ENCODE measurements at regions not wholly inside any gene's neighbourhood (a gene's known extent, or its start where the extent isn't known, plus 50 kb on each side); places are given as distances from the start of the nearest gene placed in this dataset.

- Histone ChIP-seq H3K4me3 (no peak overlapping the region), H3K9me3 (no peaks in the 10 kb centered on the region), H3K4me1 (no peaks in the 10 kb centered on the region), H3K36me3 (no peaks in the 10 kb centered on the region), H3K27ac (no peak overlapping the region), H3K27me3 (no peaks in the 10 kb centered on the region)
- DNase-seq (no peak), ATAC-seq (no peak)
- TF ChIP-seq CTCF (IDR thresholded peaks at IDR 0.05), result no peak
- intact Hi-C loops (cut with DNase I), result no loop called here
- WGBS, 2 donors, result 54 to 66% methylated on average over 3 of the region's 3 CpGs
Measured at GRCh38 chr10:120328647-120329046, 128.4 kb upstream of the PLPP4 start.

DNA sequence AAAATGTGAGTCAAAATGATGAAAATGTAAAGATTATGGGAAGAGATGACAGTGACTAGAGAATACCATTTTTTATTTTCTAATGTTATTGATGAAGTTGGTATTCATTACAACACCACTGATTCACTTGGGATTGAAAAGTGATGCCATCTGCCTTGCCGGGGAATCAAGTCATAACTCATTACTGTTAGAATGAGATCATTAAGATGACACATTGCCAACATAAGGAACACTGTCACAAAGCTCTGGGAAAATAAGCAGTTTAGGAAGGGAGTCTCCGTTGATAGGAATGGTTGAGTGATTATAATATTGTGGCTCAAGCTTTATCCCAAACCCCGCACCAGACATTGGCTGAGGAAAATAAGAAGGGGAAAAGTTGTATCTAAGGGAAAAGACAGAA, 121.5 kb upstream of the PLPP4 start:
- no peaks in the 10 kb centered on the region for H3K36me3 ChIP-seq
- H3K4me1 ChIP-seq, result no peaks in the 10 kb centered on the region
- 71 to 78% methylated on average over 3 of the region's 3 CpGs for WGBS, 2 donors
- DNase-seq (no peak), ATAC-seq (no peak)
- no peaks in the 10 kb centered on the region for H3K9me3 ChIP-seq
- no peak overlapping the region for H3K27ac ChIP-seq
- no peak overlapping the region for H3K4me3 ChIP-seq
- peaks cover 0 to 3% (median 0%) of the 10 kb centered on the region in 7 donors for H3K27me3 ChIP-seq
- intact Hi-C loops (cut with DNase I), result loop anchor here in 1 of 10 donors (10.0 kb wide), 1 partner anchor 581 kb away; no protein-coding TSS in a partner anchor
- TF ChIP-seq CTCF (IDR thresholded peaks at IDR 0.05), result no peak

DNA sequence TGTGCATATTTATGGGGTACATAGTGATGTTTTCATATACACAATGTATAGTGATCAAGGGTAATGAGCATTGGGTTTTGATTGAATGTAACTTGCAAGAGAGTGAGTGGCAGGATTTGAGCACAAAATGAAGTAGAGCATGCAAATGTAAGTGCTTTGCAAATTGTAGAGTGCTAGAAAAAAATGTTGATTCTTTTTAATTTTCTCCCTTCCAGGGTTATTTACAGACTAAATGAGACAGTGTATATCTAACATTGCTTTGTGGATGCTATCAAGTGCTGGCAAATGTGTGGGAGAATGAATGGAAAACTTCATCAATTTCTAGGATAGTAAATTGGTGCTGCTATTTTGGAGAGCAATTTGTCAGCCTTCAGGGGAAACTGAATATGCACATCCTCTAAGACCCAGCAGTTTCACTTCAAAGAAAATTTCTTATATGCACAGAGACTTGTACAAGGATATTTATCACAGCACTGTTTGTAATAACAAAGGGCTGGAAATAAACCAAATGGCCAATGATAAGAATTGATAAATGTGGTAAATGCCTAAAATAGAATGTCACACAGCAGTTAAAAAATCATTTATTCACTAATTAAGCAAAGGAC, 120.6 kb upstream of the PLPP4 start:
- ATAC-seq, result no peak
- no peak for DNase-seq
- intact Hi-C loops (cut with DNase I), result loop anchor here in 1 of 10 donors (10.0 kb wide), 1 partner anchor 582 kb away; no protein-coding TSS in a partner anchor
- Histone ChIP-seq H3K4me1 (no peaks in the 10 kb centered on the region), H3K9me3 (no peaks in the 10 kb centered on the region), H3K27ac (no peak overlapping the region), H3K36me3 (no peaks in the 10 kb centered on the region), H3K27me3 (peaks cover 0 to 3% (median 0%) of the 10 kb centered on the region in 7 donors), H3K4me3 (no peak overlapping the region)
- no peak for TF ChIP-seq CTCF (IDR thresholded peaks at IDR 0.05)

DNA sequence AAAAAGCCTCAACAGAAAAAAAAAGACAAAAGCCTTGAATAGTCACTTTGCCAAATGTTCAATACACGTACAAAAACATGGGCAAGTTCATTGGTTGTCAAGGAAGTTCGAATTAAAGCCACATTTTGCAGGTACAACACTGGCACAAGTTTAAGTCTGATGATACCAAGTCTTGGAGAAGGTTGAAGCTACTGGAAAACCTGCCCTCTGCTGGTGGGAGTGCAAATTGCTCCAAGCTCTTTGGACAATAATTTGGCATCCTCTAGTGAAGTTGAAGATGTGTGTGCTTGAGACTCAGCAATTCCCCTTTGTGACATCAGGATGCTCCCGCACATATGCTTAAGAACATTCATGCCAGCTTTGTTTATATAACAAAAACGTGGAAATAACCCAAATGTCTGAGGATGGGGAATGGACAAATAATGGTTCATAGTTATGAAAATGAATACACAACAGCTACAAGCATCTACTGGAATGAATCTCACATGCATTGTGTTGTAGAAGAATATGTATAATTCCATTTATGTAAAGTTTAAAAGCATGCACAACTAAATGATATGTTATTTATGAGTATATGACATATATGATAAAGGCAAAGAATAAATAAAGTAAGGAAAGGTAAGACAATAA, 120.0 kb upstream of the PLPP4 start:
- Histone ChIP-seq H3K9me3 (no peaks in the 10 kb centered on the region), H3K4me3 (no peak overlapping the region), H3K27me3 (peaks cover 0 to 3% (median 0%) of the 10 kb centered on the region in 7 donors), H3K36me3 (no peaks in the 10 kb centered on the region), H3K4me1 (no peaks in the 10 kb centered on the region), H3K27ac (no peak overlapping the region)
- DNase-seq, result peak; percentile 10 to 13
- TF ChIP-seq CTCF (IDR thresholded peaks at IDR 0.05), result peak; percentile 11 to 74 (median 60)
- WGBS, 2 donors, result 4 to 7% methylated on average over 4 of the region's 4 CpGs
- intact Hi-C loops (cut with DNase I), result loop anchor here in 1 of 10 donors (10.0 kb wide), 1 partner anchor 582 kb away; no protein-coding TSS in a partner anchor
- no peak for ATAC-seq
